ENCODE measurements at regions not wholly inside any gene's neighbourhood (a gene's known extent, or its start where the extent isn't known, plus 50 kb on each side); places are given as distances from the start of the nearest gene placed in this dataset.

GRCh38 chr4:65265526-65265925 is 404.8 kb downstream of the EPHA5 start:
- no peak for DNase-seq (ENCODE audit: low read depth)
- TF ChIP-seq CTCF (IDR thresholded peaks at IDR 0.05; ENCODE audit: insufficient read depth, low read length) = no peak

GRCh38 chr4:65259296-65259695 is 411.0 kb downstream of the EPHA5 start:
- no peak overlapping the region for H3K4me3 ChIP-seq (ENCODE audit: low read depth, low read length)
- no peak for DNase-seq (ENCODE audit: low read depth)
- no peak for TF ChIP-seq CTCF (IDR thresholded peaks at IDR 0.05; ENCODE audit: insufficient read depth, low read length)

More at GRCh38 chr4:65265526-65265925, 404.8 kb downstream of the EPHA5 start:
- no peak overlapping the region for H3K4me3 ChIP-seq (ENCODE audit: low read depth, low read length)

- H3K4me3 ChIP-seq (ENCODE audit: low read depth, low read length) = no peak overlapping the region
- DNase-seq (ENCODE audit: low read depth) = no peak
- no peak for TF ChIP-seq CTCF (IDR thresholded peaks at IDR 0.05; ENCODE audit: insufficient read depth, low read length)
Measured at GRCh38 chr4:65250916-65251315, 419.4 kb downstream of the EPHA5 start.

- no peak overlapping the region for H3K4me3 ChIP-seq (ENCODE audit: low read depth, low read length)
- no peak for TF ChIP-seq CTCF (IDR thresholded peaks at IDR 0.05; ENCODE audit: insufficient read depth, low read length)
- DNase-seq (ENCODE audit: low read depth) = no peak
Measured at GRCh38 chr4:65249111-65249510, 421.2 kb downstream of the EPHA5 start.

- TF ChIP-seq CTCF (IDR thresholded peaks at IDR 0.05; ENCODE audit: insufficient read depth, low read length) = no peak
- H3K4me3 ChIP-seq (ENCODE audit: low read depth, low read length) = no peak overlapping the region
Measured at GRCh38 chr4:65242156-65242846, 428.0 kb downstream of the EPHA5 start.

GRCh38 chr4:65241257-65241997 is 428.9 kb downstream of the EPHA5 start:
- TF ChIP-seq CTCF (IDR thresholded peaks at IDR 0.05; ENCODE audit: insufficient read depth, low read length) = no peak
- H3K4me3 ChIP-seq (ENCODE audit: low read depth, low read length) = no peak overlapping the region
- no peak for DNase-seq (ENCODE audit: low read depth)

More at GRCh38 chr4:65242156-65242846, 428.0 kb downstream of the EPHA5 start:
- no peak for DNase-seq (ENCODE audit: low read depth)
